ENCODE measurements at regions not wholly inside any gene's neighbourhood (a gene's known extent, or its start where the extent isn't known, plus 50 kb on each side); places are given as distances from the start of the nearest gene placed in this dataset.

GRCh38 chr3:117527346-117527745 is 817.8 kb downstream of the TUSC7 start:
- no peak for ATAC-seq
- Mint-ChIP-seq H3K9me3 (peaks cover 0 to 13% (median 3%) of the 10 kb centered on the region in 11 donors), H3K4me3 (no peak overlapping the region), H3K4me1 (no peaks in the 10 kb centered on the region), H3K27me3 (no peaks in the 10 kb centered on the region), H3K27ac (no peak overlapping the region), H3K36me3 (peaks cover 0 to 8% (median 0%) of the 10 kb centered on the region in 5 donors)
- Histone ChIP-seq H3K36me3 (ENCODE audit: control insufficient read depth in 2 of 3, insufficient read depth in 3 of 3, low read length in 3 of 3) (no peaks in the 10 kb centered on the region), H3K4me1 (ENCODE audit: control insufficient read depth in 2 of 2, insufficient read depth in 2 of 2, low read length in 2 of 2) (no peaks in the 10 kb centered on the region), H3K27me3 (ENCODE audit: control insufficient read depth in 2 of 2, insufficient read depth in 2 of 2, low read length in 2 of 2) (no peaks in the 10 kb centered on the region), H3K4me3 (ENCODE audit: low read length) (no peak overlapping the region), H3K27ac (ENCODE audit: low read depth, low read length) (no peak overlapping the region), H3K9me3 (ENCODE audit: control insufficient read depth in 2 of 3, low read length in 3 of 3) (no peaks in the 10 kb centered on the region)
- intact Hi-C loops (cut with micrococcal nuclease): loop anchor here in 1 of 2 donors (2.0 kb wide), 2 partner anchors 509 to 757 kb away; no protein-coding TSS in a partner anchor
- ChIA-PET POLR2A (no interaction called here), CTCF (no interaction called here)
- DNase-seq: no peak

GRCh38 chr3:117528688-117529087 is 819.1 kb downstream of the TUSC7 start:
- H3K4me1 ChIP-seq (ENCODE audit: control insufficient read depth in 2 of 2, insufficient read depth in 2 of 2, low read length in 2 of 2): no peaks in the 10 kb centered on the region
- H3K4me1 Mint-ChIP-seq: no peaks in the 10 kb centered on the region
- no peaks in the 10 kb centered on the region for H3K36me3 ChIP-seq (ENCODE audit: control insufficient read depth in 2 of 3, insufficient read depth in 3 of 3, low read length in 3 of 3)
- no peak for DNase-seq
- peaks cover 0 to 13% (median 2%) of the 10 kb centered on the region in 11 donors for H3K9me3 Mint-ChIP-seq
- no peak overlapping the region for H3K4me3 ChIP-seq (ENCODE audit: low read length)
- no peaks in the 10 kb centered on the region for H3K27me3 ChIP-seq (ENCODE audit: control insufficient read depth in 2 of 2, insufficient read depth in 2 of 2, low read length in 2 of 2)
- no peak overlapping the region for H3K27ac Mint-ChIP-seq
- H3K27me3 Mint-ChIP-seq: no peaks in the 10 kb centered on the region
- H3K27ac ChIP-seq (ENCODE audit: low read depth, low read length): no peak overlapping the region
- peaks cover 0 to 4% (median 0%) of the 10 kb centered on the region in 5 donors for H3K36me3 Mint-ChIP-seq
- no peaks in the 10 kb centered on the region for H3K9me3 ChIP-seq (ENCODE audit: control insufficient read depth in 2 of 3, low read length in 3 of 3)
- ChIA-PET POLR2A (no interaction called here), CTCF (no interaction called here)
- intact Hi-C loops (cut with micrococcal nuclease): no loop called here
- no peak for ATAC-seq
- H3K4me3 Mint-ChIP-seq: no peak overlapping the region

GRCh38 chr3:117531078-117531767 is 821.6 kb downstream of the TUSC7 start:
- intact Hi-C loops (cut with micrococcal nuclease): no loop called here
- Mint-ChIP-seq H3K4me3 (no peak overlapping the region), H3K27me3 (no peaks in the 10 kb centered on the region), H3K9me3 (peaks cover 0 to 16% (median 3%) of the 10 kb centered on the region in 11 donors), H3K27ac (no peak overlapping the region), H3K36me3 (peaks cover 0 to 6% (median 0%) of the 10 kb centered on the region in 5 donors), H3K4me1 (no peaks in the 10 kb centered on the region)
- DNase-seq: no peak
- no peak for ATAC-seq
- Histone ChIP-seq H3K27ac (ENCODE audit: low read depth, low read length) (no peak overlapping the region), H3K4me3 (ENCODE audit: low read length) (no peak overlapping the region), H3K36me3 (ENCODE audit: control insufficient read depth in 2 of 3, insufficient read depth in 3 of 3, low read length in 3 of 3) (no peaks in the 10 kb centered on the region), H3K9me3 (ENCODE audit: control insufficient read depth in 2 of 3, low read length in 3 of 3) (no peaks in the 10 kb centered on the region), H3K27me3 (ENCODE audit: control insufficient read depth in 2 of 2, insufficient read depth in 2 of 2, low read length in 2 of 2) (no peaks in the 10 kb centered on the region), H3K4me1 (ENCODE audit: control insufficient read depth in 2 of 2, insufficient read depth in 2 of 2, low read length in 2 of 2) (no peaks in the 10 kb centered on the region)
- CTCF ChIA-PET: no interaction called here
- POLR2A ChIA-PET: no interaction called here

GRCh38 chr3:117532268-117532667 is 822.7 kb downstream of the TUSC7 start:
- Mint-ChIP-seq H3K4me3 (no peak overlapping the region), H3K27me3 (no peaks in the 10 kb centered on the region), H3K4me1 (no peaks in the 10 kb centered on the region), H3K27ac (no peak overlapping the region), H3K9me3 (peaks cover 0 to 18% (median 8%) of the 10 kb centered on the region in 11 donors), H3K36me3 (peaks cover 0 to 8% (median 0%) of the 10 kb centered on the region in 5 donors)
- no peak for DNase-seq
- Histone ChIP-seq H3K27ac (ENCODE audit: low read depth, low read length) (no peak overlapping the region), H3K36me3 (ENCODE audit: control insufficient read depth in 2 of 3, insufficient read depth in 3 of 3, low read length in 3 of 3) (no peaks in the 10 kb centered on the region), H3K4me1 (ENCODE audit: control insufficient read depth in 2 of 2, insufficient read depth in 2 of 2, low read length in 2 of 2) (no peaks in the 10 kb centered on the region), H3K9me3 (ENCODE audit: control insufficient read depth in 2 of 3, low read length in 3 of 3) (no peaks in the 10 kb centered on the region), H3K27me3 (ENCODE audit: control insufficient read depth in 2 of 2, insufficient read depth in 2 of 2, low read length in 2 of 2) (no peaks in the 10 kb centered on the region), H3K4me3 (ENCODE audit: low read length) (no peak overlapping the region)
- intact Hi-C loops (cut with micrococcal nuclease): no loop called here
- ATAC-seq: no peak
- ChIA-PET POLR2A (no interaction called here), CTCF (no interaction called here)

GRCh38 chr3:117534138-117534537 is 824.6 kb downstream of the TUSC7 start:
- no peak for DNase-seq
- Mint-ChIP-seq H3K9me3 (peaks cover 0 to 14% (median 9%) of the 10 kb centered on the region in 11 donors), H3K4me1 (no peaks in the 10 kb centered on the region), H3K27me3 (no peaks in the 10 kb centered on the region), H3K36me3 (peaks cover 0 to 4% (median 0%) of the 10 kb centered on the region in 5 donors), H3K27ac (no peak overlapping the region), H3K4me3 (no peak overlapping the region)
- no peaks in the 10 kb centered on the region for H3K27me3 ChIP-seq (ENCODE audit: control insufficient read depth in 2 of 2, insufficient read depth in 2 of 2, low read length in 2 of 2)
- no peak overlapping the region for H3K27ac ChIP-seq (ENCODE audit: low read depth, low read length)
- intact Hi-C loops (cut with micrococcal nuclease): no loop called here
- H3K36me3 ChIP-seq (ENCODE audit: control insufficient read depth in 2 of 3, insufficient read depth in 3 of 3, low read length in 3 of 3): no peaks in the 10 kb centered on the region
- H3K4me3 ChIP-seq (ENCODE audit: low read length): no peak overlapping the region
- no peaks in the 10 kb centered on the region for H3K4me1 ChIP-seq (ENCODE audit: control insufficient read depth in 2 of 2, insufficient read depth in 2 of 2, low read length in 2 of 2)
- no peak for ATAC-seq
- POLR2A ChIA-PET: no interaction called here
- no peaks in the 10 kb centered on the region for H3K9me3 ChIP-seq (ENCODE audit: control insufficient read depth in 2 of 3, low read length in 3 of 3)
- CTCF ChIA-PET: no interaction called here

- Mint-ChIP-seq H3K36me3 (peaks cover 0 to 4% (median 0%) of the 10 kb centered on the region in 5 donors), H3K27ac (no peak overlapping the region), H3K4me3 (no peak overlapping the region), H3K9me3 (peaks cover 0 to 14% (median 7%) of the 10 kb centered on the region in 11 donors), H3K4me1 (no peaks in the 10 kb centered on the region), H3K27me3 (no peaks in the 10 kb centered on the region)
- Histone ChIP-seq H3K27me3 (ENCODE audit: control insufficient read depth in 2 of 2, insufficient read depth in 2 of 2, low read length in 2 of 2) (no peaks in the 10 kb centered on the region), H3K36me3 (ENCODE audit: control insufficient read depth in 2 of 3, insufficient read depth in 3 of 3, low read length in 3 of 3) (no peaks in the 10 kb centered on the region), H3K4me1 (ENCODE audit: control insufficient read depth in 2 of 2, insufficient read depth in 2 of 2, low read length in 2 of 2) (no peaks in the 10 kb centered on the region), H3K9me3 (ENCODE audit: control insufficient read depth in 2 of 3, low read length in 3 of 3) (no peaks in the 10 kb centered on the region), H3K4me3 (ENCODE audit: low read length) (no peak overlapping the region), H3K27ac (ENCODE audit: low read depth, low read length) (no peak overlapping the region)
- DNase-seq (no peak), ATAC-seq (no peak)
- POLR2A ChIA-PET: no interaction called here
- intact Hi-C loops (cut with micrococcal nuclease): no loop called here
- CTCF ChIA-PET: no interaction called here
Observed at GRCh38 chr3:117536006-117536405, 826.4 kb downstream of the TUSC7 start.

GRCh38 chr3:117537949-117538348 is 828.4 kb downstream of the TUSC7 start:
- H3K36me3 ChIP-seq (ENCODE audit: control insufficient read depth in 2 of 3, insufficient read depth in 3 of 3, low read length in 3 of 3): no peaks in the 10 kb centered on the region
- H3K27me3 Mint-ChIP-seq: no peaks in the 10 kb centered on the region
- H3K36me3 Mint-ChIP-seq: peaks cover 0 to 4% (median 0%) of the 10 kb centered on the region in 5 donors
- no peak overlapping the region for H3K4me3 Mint-ChIP-seq
- no peaks in the 10 kb centered on the region for H3K4me1 Mint-ChIP-seq
- H3K27ac ChIP-seq (ENCODE audit: low read depth, low read length): no peak overlapping the region
- ChIA-PET POLR2A (no interaction called here), CTCF (no interaction called here)
- no peaks in the 10 kb centered on the region for H3K4me1 ChIP-seq (ENCODE audit: control insufficient read depth in 2 of 2, insufficient read depth in 2 of 2, low read length in 2 of 2)
- intact Hi-C loops (cut with micrococcal nuclease): no loop called here
- no peaks in the 10 kb centered on the region for H3K9me3 ChIP-seq (ENCODE audit: control insufficient read depth in 2 of 3, low read length in 3 of 3)
- ATAC-seq (no peak), DNase-seq (no peak)
- H3K4me3 ChIP-seq (ENCODE audit: low read length): no peak overlapping the region
- H3K27ac Mint-ChIP-seq: no peak overlapping the region
- H3K9me3 Mint-ChIP-seq: peaks cover 0 to 14% (median 4%) of the 10 kb centered on the region in 11 donors
- H3K27me3 ChIP-seq (ENCODE audit: control insufficient read depth in 2 of 2, insufficient read depth in 2 of 2, low read length in 2 of 2): no peaks in the 10 kb centered on the region

All from naive thymus-derived CD4-positive, alpha-beta T cell (primary cell).